Mammary epithelial cell (primary cell): ENCODE measurements at regions not wholly inside any gene's neighbourhood (a gene's known extent, or its start where the extent isn't known, plus 50 kb on each side); places are given as distances from the start of the nearest gene placed in this dataset.

Experiments used
- EZH2 ChIP-seq: IDR thresholded peaks from 2 replicates; pipeline ENCODE4 v1.6.1; 2012; ENCODE audit warnings: low read length, inconsistent platforms, borderline replicate concordance
- TF ChIP-seq, protein P1 (sequence below), 2 donors: IDR thresholded peaks in 1 of 2; conservative IDR thresholded peaks in 1 of 2; 2 replicates each; pipeline ENCODE4 v1.5.1; 2011 to 2012; ENCODE audit warnings: inconsistent platforms in 2 of 2, low read length in 2 of 2, mild to moderate bottlenecking in 2 of 2, control low read depth in 1 of 2, low read depth in 1 of 2; ENCODE audit not compliant: insufficient read depth in 1 of 2; ENCODE audit errors: extremely low read depth in 1 of 2

DNA sequence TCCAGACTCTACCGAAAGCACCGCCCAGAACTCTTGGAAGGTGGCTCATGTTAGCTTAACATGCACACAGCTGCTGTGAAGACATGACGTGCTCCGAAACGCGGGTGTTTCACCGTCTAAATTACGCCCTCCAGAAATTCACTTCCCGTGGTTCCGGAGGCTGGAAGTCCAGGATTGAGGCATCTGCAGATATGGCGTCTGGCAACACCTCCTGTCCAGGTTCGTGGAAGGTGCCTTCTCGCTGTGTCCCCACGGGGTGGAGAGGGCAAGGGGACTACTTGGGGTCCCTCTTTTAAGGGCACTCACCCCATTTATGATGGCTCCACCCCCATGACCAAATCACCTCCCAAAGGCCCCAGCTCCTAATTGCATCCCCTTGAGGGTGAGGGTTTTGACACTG, 348.0 kb upstream of the IRX2 start:
- TF ChIP-seq, protein P1, sequence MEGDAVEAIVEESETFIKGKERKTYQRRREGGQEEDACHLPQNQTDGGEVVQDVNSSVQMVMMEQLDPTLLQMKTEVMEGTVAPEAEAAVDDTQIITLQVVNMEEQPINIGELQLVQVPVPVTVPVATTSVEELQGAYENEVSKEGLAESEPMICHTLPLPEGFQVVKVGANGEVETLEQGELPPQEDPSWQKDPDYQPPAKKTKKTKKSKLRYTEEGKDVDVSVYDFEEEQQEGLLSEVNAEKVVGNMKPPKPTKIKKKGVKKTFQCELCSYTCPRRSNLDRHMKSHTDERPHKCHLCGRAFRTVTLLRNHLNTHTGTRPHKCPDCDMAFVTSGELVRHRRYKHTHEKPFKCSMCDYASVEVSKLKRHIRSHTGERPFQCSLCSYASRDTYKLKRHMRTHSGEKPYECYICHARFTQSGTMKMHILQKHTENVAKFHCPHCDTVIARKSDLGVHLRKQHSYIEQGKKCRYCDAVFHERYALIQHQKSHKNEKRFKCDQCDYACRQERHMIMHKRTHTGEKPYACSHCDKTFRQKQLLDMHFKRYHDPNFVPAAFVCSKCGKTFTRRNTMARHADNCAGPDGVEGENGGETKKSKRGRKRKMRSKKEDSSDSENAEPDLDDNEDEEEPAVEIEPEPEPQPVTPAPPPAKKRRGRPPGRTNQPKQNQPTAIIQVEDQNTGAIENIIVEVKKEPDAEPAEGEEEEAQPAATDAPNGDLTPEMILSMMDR (conservative IDR thresholded peaks at IDR 0.05 in 1 of 2, IDR thresholded peaks at IDR 0.05 in 1 of 2; ENCODE audit: extremely low read depth in 1 of 2, insufficient read depth in 1 of 2, low read depth in 1 of 2, low read length in 2 of 2), result no peak
- TF ChIP-seq EZH2, result no peak
